K562 (cell line): ENCODE measurements at regions not wholly inside any gene's neighbourhood (a gene's known extent, or its start where the extent isn't known, plus 50 kb on each side); places are given as distances from the start of the nearest gene placed in this dataset.

Experiments used
- ATAC-seq: fragments of 200-7000 bp; cut with Tn5 transposase; 3 replicates; pipeline ENCODE4 v1.9.1; 2020; ENCODE audit warnings: moderate library complexity
- BruUV-seq: library from RNA; stranded (reverse); fragments of 400-500 nt; replicated peaks from 2 replicates; lab custom pipeline; 2021; lab: Mats Ljungman, UMichigan
- CTCF ChIA-PET: fragments of 300-600 bp; formaldehyde crosslinking; extraction: SDS; loops from one replicate; lab custom pipeline; 2021; ENCODE audit warnings: low intra/inter-chr PET ratio; lab: Yijun Ruan, JAX
- POLR2A ChIA-PET: fragments of 300-600, 350-650 bp; sonication (Branson Sonifier 250); formaldehyde crosslinking; extraction: SDS; loops from one replicate; lab custom pipeline; 2021; ENCODE audit warnings: antibody characterized with exemption, inconsistent platforms; lab: Yijun Ruan, JAX
- DNase-seq, 4 experiments: peaks; one replicate each; pipeline versions ENCODE4 v3.0.0 to v3.0.0-alpha.2; 2011 to 2018; ENCODE audit warnings: low spot score in 3 of 4, mixed read lengths in 3 of 4; ENCODE audit errors: extremely low read depth in 1 of 4
- FAIRE-seq: peaks from 2 replicates; lab custom pipeline; 2011; peaks lifted over from hg19 to GRCh38; lab: Jason Lieb, UNC
- H2AFZ ChIP-seq: 2 replicates; pipeline ENCODE4 v1.6.0; 2011; ENCODE audit warnings: low read depth, low read length, control low read depth, inconsistent platforms
- H3K27ac ChIP-seq: fragments of 200-600 bp; 3 replicates; pipeline ENCODE4 v1.8.0; 2011; ENCODE audit warnings: low read depth, mild to moderate bottlenecking, control low read depth, inconsistent platforms, low read length, moderate library complexity, mixed read lengths; ENCODE audit errors: extremely low read depth
- H3K27me3 ChIP-seq, 2 experiments: fragments of 300-600 bp in 1 of 2; 2 replicates in 1 of 2; 3 replicates in 1 of 2; pipeline versions ENCODE4 v1.6.0 to v1.8.0; 2011; ENCODE audit warnings: inconsistent platforms in 2 of 2, low read length in 2 of 2, mild to moderate bottlenecking in 1 of 2, mixed read lengths in 1 of 2, moderate library complexity in 1 of 2; ENCODE audit not compliant: control insufficient read depth in 2 of 2, insufficient read depth in 2 of 2
- H3K36me3 ChIP-seq: fragments of 300-600 bp; 3 replicates; pipeline ENCODE4 v1.8.0; 2011; ENCODE audit warnings: mild to moderate bottlenecking, low read length, inconsistent platforms; ENCODE audit not compliant: control insufficient read depth, insufficient read depth
- H3K4me1 ChIP-seq, 2 experiments: fragments of 200-600 bp in 1 of 2; replicated peaks in 1 of 2; 2 replicates in 1 of 2; 3 replicates in 1 of 2; pipeline versions ENCODE4 v1.5.1 to v1.8.0; 2011; ENCODE audit warnings: inconsistent platforms in 2 of 2, low read length in 2 of 2, mild to moderate bottlenecking in 1 of 2, mixed read lengths in 1 of 2, moderate library complexity in 1 of 2; ENCODE audit not compliant: control insufficient read depth in 2 of 2, insufficient read depth in 2 of 2
- H3K4me2 ChIP-seq: 2 replicates; pipeline ENCODE4 v1.6.1; 2011; ENCODE audit warnings: low read length, control low read depth, inconsistent platforms, mixed read lengths; ENCODE audit not compliant: insufficient read depth
- H3K4me3 ChIP-seq: fragments of 200-600 bp; sonication (generic), shearing (Covaris generic); 2 replicates; pipeline ENCODE4 v1.5.1; 2016; ENCODE audit warnings: control low read depth, inconsistent platforms
- H3K79me2 ChIP-seq: fragments of 200-600 bp; 3 replicates; pipeline ENCODE4 v1.8.0; 2011; ENCODE audit warnings: low read length, inconsistent platforms; ENCODE audit not compliant: control insufficient read depth, insufficient read depth
- H3K9ac ChIP-seq, 2 experiments: 2 replicates each; pipeline versions ENCODE4 v1.6.0 to v1.6.1; 2011; ENCODE audit warnings: low read depth in 2 of 2, low read length in 2 of 2, control low read depth in 1 of 2, inconsistent platforms in 1 of 2, mild to moderate bottlenecking in 1 of 2, mixed read lengths in 1 of 2; ENCODE audit not compliant: insufficient read depth in 1 of 2
- H3K9me1 ChIP-seq: one replicate; pipeline ENCODE4 v1.6.0; 2011; ENCODE audit warnings: inconsistent platforms, mild to moderate bottlenecking, low read length, moderate library complexity; ENCODE audit not compliant: control insufficient read depth, insufficient read depth
- H3K9me3 ChIP-seq: replicated peaks from 2 replicates; pipeline ENCODE4 v1.5.1; 2011; ENCODE audit warnings: low read depth, low read length, inconsistent platforms; ENCODE audit not compliant: control insufficient read depth, insufficient read depth
- H4K20me1 ChIP-seq: replicated peaks from 2 replicates; pipeline ENCODE4 v1.6.1; 2011; ENCODE audit warnings: low read length, inconsistent platforms, mixed read lengths; ENCODE audit not compliant: control insufficient read depth, insufficient read depth
- ARHGAP35 ChIP-seq: fragments of 450-650 bp; IDR thresholded peaks from 2 replicates; pipeline ENCODE4 v1.6.1; 2018; ENCODE audit not compliant: partially characterized antibody
- CTBP1 ChIP-seq: fragments of 450-650 bp; IDR thresholded peaks from 2 replicates; pipeline ENCODE4 v1.6.1; 2016; ENCODE audit warnings: borderline replicate concordance
- ERF ChIP-seq: fragments of 450-650 bp; formaldehyde crosslinking; IDR thresholded peaks from 2 replicates; pipeline ENCODE4 v1.4.0; 2020; ENCODE audit warnings: mild to moderate bottlenecking, mixed read lengths
- HNRNPH1 ChIP-seq: fragments of 200-400 bp; formaldehyde crosslinking; optimal IDR thresholded peaks from 2 replicates; pipeline ENCODE3; 2017; ENCODE audit warnings: low read depth, mild to moderate bottlenecking, low read length, moderate library complexity
- JUND ChIP-seq, 2 experiments: IDR thresholded peaks; 2 replicates in 1 of 2; 3 replicates in 1 of 2; pipeline ENCODE4 v1.6.1; 2011; ENCODE audit warnings: borderline replicate concordance in 2 of 2, low read depth in 2 of 2, low read length in 2 of 2, improper control_type of control experiment in 1 of 2, missing biosample characterization in 1 of 2, missing genetic modification characterization in 1 of 2, missing genetic modification reagents in 1 of 2
- SIN3B ChIP-seq: fragments of 450-650 bp; IDR thresholded peaks from 2 replicates; pipeline ENCODE4 v1.6.1; 2017; ENCODE audit warnings: low read depth, mild to moderate bottlenecking, moderate library complexity
- SRSF7 ChIP-seq: fragments of 200-400 bp; formaldehyde crosslinking; optimal IDR thresholded peaks from 2 replicates; pipeline ENCODE3; 2017; ENCODE audit warnings: mild to moderate bottlenecking, low read depth, low read length
- ZNF121 ChIP-seq: sonication (generic); formaldehyde crosslinking; conservative IDR thresholded peaks from 2 replicates; pipeline ENCODE4 v1.8.0; 2022; ENCODE audit warnings: missing genetic modification reagents
- whole genome bisulfite sequencing: fragments of 100-300 bp; shearing (Covaris generic); methylation state at CpG from one replicate; pipeline ENCODE4 v1.1.6; 2016; ENCODE audit warnings: low coverage, mixed read lengths; ENCODE audit not compliant: insufficient coverage; ENCODE audit errors: missing lambda C conversion rate; 5-methylcytosine and 5-hydroxymethylcytosine counted together
- in situ Hi-C: fragments of 300-500 bp; cut with MboI; formaldehyde crosslinking; loops from 4 replicates; pipeline ENCODE4 v1.15.0; 2018; ENCODE audit warnings: inconsistent platforms, mixed read lengths
- intact Hi-C: fragments of 100-400 bp; cut with micrococcal nuclease; formaldehyde crosslinking; loops from 2 replicates; pipeline ENCODE4 v1.14.2; 2022
- TF ChIP-seq, protein P1 (sequence below), 2 experiments: fragments of 450-650 bp; IDR thresholded peaks; 2 replicates each; pipeline ENCODE4 v1.6.1; 2018; ENCODE audit warnings: mild to moderate bottlenecking in 2 of 2, low read depth in 1 of 2; ENCODE audit not compliant: partially characterized antibody in 2 of 2

GRCh38 chr1:87558921-87559320 is 230.2 kb downstream of the LMO4 start:
- ATAC-seq, result no peak

DNA sequence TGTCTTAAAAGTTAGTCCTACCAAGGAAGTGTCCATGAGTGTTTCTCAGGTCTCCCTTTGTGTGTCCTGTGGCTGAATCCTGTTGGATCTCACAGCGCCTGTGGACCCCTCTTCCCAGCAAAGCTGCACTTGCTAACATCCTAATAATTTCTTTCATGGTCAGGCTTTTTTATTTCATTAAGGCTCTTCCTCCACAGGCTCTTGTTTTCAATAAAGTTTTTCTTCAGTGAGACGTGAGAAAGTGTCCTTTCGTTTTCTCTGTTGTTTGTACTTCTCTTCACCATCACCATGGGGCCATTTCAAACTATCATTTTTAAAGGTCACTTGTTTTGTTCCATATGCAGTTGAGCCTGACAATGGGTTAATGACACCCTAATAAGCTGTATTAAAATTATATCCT is 231.5 kb downstream of the LMO4 start:
- in situ Hi-C loops, result no loop called here
- WGBS, result 0% methylated on average over 3 of the region's 3 CpGs
- TF ChIP-seq ERF (no peak), ARHGAP35 (no peak)
- TF ChIP-seq, protein P1, sequence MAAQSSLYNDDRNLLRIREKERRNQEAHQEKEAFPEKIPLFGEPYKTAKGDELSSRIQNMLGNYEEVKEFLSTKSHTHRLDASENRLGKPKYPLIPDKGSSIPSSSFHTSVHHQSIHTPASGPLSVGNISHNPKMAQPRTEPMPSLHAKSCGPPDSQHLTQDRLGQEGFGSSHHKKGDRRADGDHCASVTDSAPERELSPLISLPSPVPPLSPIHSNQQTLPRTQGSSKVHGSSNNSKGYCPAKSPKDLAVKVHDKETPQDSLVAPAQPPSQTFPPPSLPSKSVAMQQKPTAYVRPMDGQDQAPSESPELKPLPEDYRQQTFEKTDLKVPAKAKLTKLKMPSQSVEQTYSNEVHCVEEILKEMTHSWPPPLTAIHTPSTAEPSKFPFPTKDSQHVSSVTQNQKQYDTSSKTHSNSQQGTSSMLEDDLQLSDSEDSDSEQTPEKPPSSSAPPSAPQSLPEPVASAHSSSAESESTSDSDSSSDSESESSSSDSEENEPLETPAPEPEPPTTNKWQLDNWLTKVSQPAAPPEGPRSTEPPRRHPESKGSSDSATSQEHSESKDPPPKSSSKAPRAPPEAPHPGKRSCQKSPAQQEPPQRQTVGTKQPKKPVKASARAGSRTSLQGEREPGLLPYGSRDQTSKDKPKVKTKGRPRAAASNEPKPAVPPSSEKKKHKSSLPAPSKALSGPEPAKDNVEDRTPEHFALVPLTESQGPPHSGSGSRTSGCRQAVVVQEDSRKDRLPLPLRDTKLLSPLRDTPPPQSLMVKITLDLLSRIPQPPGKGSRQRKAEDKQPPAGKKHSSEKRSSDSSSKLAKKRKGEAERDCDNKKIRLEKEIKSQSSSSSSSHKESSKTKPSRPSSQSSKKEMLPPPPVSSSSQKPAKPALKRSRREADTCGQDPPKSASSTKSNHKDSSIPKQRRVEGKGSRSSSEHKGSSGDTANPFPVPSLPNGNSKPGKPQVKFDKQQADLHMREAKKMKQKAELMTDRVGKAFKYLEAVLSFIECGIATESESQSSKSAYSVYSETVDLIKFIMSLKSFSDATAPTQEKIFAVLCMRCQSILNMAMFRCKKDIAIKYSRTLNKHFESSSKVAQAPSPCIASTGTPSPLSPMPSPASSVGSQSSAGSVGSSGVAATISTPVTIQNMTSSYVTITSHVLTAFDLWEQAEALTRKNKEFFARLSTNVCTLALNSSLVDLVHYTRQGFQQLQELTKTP (IDR thresholded peaks at IDR 0.05; ENCODE audit: low read depth in 1 of 2, partially characterized antibody in 2 of 2), result no peak

More at GRCh38 chr1:87558921-87559320, 230.2 kb downstream of the LMO4 start:
- Histone ChIP-seq H3K79me2 (no peaks in the 10 kb centered on the region), H3K9me1 (no peaks in the 10 kb centered on the region), H3K4me2 (no peak overlapping the region), H3K36me3 (no peaks in the 10 kb centered on the region), H2AFZ (no peak overlapping the region), H3K27me3 (no peaks in the 10 kb centered on the region), H3K27ac (no peak overlapping the region), H4K20me1 (no peaks in the 10 kb centered on the region), H3K4me3 (no peak overlapping the region), H3K4me1 (no peaks in the 10 kb centered on the region), H3K9ac (no peak overlapping the region), H3K9me3 (no peaks in the 10 kb centered on the region)
- intact Hi-C loops, result no loop called here
- DNase-seq (no peak), FAIRE-seq (no peak)
- ChIA-PET CTCF (no interaction called here), POLR2A (no interaction called here)
- BruUV-seq, result no TSS peak
- no peak for TF ChIP-seq HNRNPH1
- TF ChIP-seq CTBP1, result no peak
- no peak for TF ChIP-seq SRSF7
- TF ChIP-seq ZNF121 (CRISPR knock-in tag), result no peak
- no peak for TF ChIP-seq JUND (IDR thresholded peaks at IDR 0.05; ENCODE audit: borderline replicate concordance, low read depth, low read length)
- no peak for TF ChIP-seq JUND (tag; IDR thresholded peaks at IDR 0.05; ENCODE audit: borderline replicate concordance, low read depth, low read length)
- TF ChIP-seq SIN3B, result no peak
- in situ Hi-C loops, result no loop called here
- 0% methylated on average over 3 of the region's 3 CpGs for WGBS

More for the DNA sequence above, 231.5 kb downstream of the LMO4 start:
- Histone ChIP-seq H3K4me2 (no peak overlapping the region), H4K20me1 (no peaks in the 10 kb centered on the region), H3K27me3 (no peaks in the 10 kb centered on the region), H3K79me2 (no peaks in the 10 kb centered on the region), H3K4me3 (no peak overlapping the region), H3K27ac (no peak overlapping the region), H3K9me1 (no peaks in the 10 kb centered on the region), H3K4me1 (no peaks in the 10 kb centered on the region), H3K36me3 (no peaks in the 10 kb centered on the region), H3K9me3 (no peaks in the 10 kb centered on the region), H2AFZ (no peak overlapping the region), H3K9ac (no peak overlapping the region)
- intact Hi-C loops, result no loop called here
- BruUV-seq, result no TSS peak
- FAIRE-seq (no peak), ATAC-seq (no peak), DNase-seq (no peak)
- POLR2A ChIA-PET, result no interaction called here
- CTCF ChIA-PET, result no interaction called here
